CD14-positive monocyte (primary cell): ENCODE measurements at regions not wholly inside any gene's neighbourhood (a gene's known extent, or its start where the extent isn't known, plus 50 kb on each side); places are given as distances from the start of the nearest gene placed in this dataset.

ENCODE experiments used
- DNase-seq, 3 donors: peaks; one replicate each; pipeline ENCODE4 v3.0.0-alpha.2; 2011 to 2022
- H2AFZ ChIP-seq: 2 replicates; pipeline ENCODE4 v1.6.0; 2012; ENCODE audit warnings: mild to moderate bottlenecking, low read depth, low read length, inconsistent platforms; ENCODE audit not compliant: insufficient read depth, poor library complexity, severe bottlenecking
- H3K27ac ChIP-seq, 2 donors: 1 replicate in 1 of 2; 2 replicates in 1 of 2; pipeline ENCODE4 v1.5.1; 2012 to 2013; ENCODE audit warnings: low read length in 2 of 2, control low read depth in 1 of 2, inconsistent platforms in 1 of 2, low read depth in 1 of 2, mild to moderate bottlenecking in 1 of 2
- H3K27me3 ChIP-seq, 2 donors: one replicate each; pipeline versions ENCODE4 v1.6.0 to v1.6.1; 2011 to 2013; ENCODE audit warnings: low read length in 2 of 2; ENCODE audit not compliant: control insufficient read depth in 2 of 2, insufficient read depth in 2 of 2
- H3K36me3 ChIP-seq, 2 donors: replicated peaks in 1 of 2; 1 replicate in 1 of 2; 2 replicates in 1 of 2; pipeline versions ENCODE4 v1.5.1 to v1.6.1; 2012 to 2013; ENCODE audit warnings: low read length in 2 of 2, control low read depth in 1 of 2, inconsistent platforms in 1 of 2, mild to moderate bottlenecking in 1 of 2; ENCODE audit not compliant: insufficient read depth in 2 of 2, control insufficient read depth in 1 of 2
- H3K4me1 ChIP-seq, 2 donors: 1 replicate in 1 of 2; 2 replicates in 1 of 2; pipeline versions ENCODE4 v1.5.1 to v1.6.1; 2012 to 2013; ENCODE audit warnings: low read length in 2 of 2, control low read depth in 1 of 2, inconsistent platforms in 1 of 2, mild to moderate bottlenecking in 1 of 2, moderate library complexity in 1 of 2; ENCODE audit not compliant: insufficient read depth in 2 of 2, control insufficient read depth in 1 of 2
- H3K4me2 ChIP-seq: replicated peaks from 2 replicates; pipeline ENCODE3; 2012; ENCODE audit warnings: low read length, moderate library complexity, mild to moderate bottlenecking; ENCODE audit not compliant: poor library complexity, severe bottlenecking; ENCODE audit errors: extremely low read depth
- H3K4me3 ChIP-seq, 3 experiments: fragments of 200-600 bp in 1 of 3; sonication (generic) in 1 of 3; replicated peaks in 1 of 3; 1 replicate in 2 of 3; 2 replicates in 1 of 3; pipeline ENCODE4 v1.5.1; 2011 to 2013; ENCODE audit warnings: low read length in 3 of 3, mild to moderate bottlenecking in 3 of 3, control low read depth in 2 of 3, low read depth in 2 of 3, inconsistent platforms in 1 of 3, moderate library complexity in 1 of 3
- H3K79me2 ChIP-seq: 2 replicates; pipeline ENCODE4 v1.6.0; 2012; ENCODE audit warnings: mild to moderate bottlenecking, control low read depth, inconsistent platforms, low read length, moderate library complexity; ENCODE audit not compliant: insufficient read depth
- H3K9ac ChIP-seq: 2 replicates; pipeline ENCODE4 v1.6.0; 2017; ENCODE audit warnings: low read length, mild to moderate bottlenecking; ENCODE audit not compliant: insufficient read depth, poor library complexity, severe bottlenecking
- H3K9me3 ChIP-seq, 2 donors: replicated peaks in 1 of 2; 1 replicate in 1 of 2; 2 replicates in 1 of 2; pipeline versions ENCODE4 v1.5.1 to v1.6.1; 2012 to 2013; ENCODE audit warnings: low read length in 2 of 2, control low read depth in 1 of 2; ENCODE audit not compliant: control insufficient read depth in 1 of 2, insufficient read depth in 1 of 2
- H4K20me1 ChIP-seq: 2 replicates; pipeline ENCODE4 v1.6.0; 2012; ENCODE audit warnings: mild to moderate bottlenecking, low read length, control low read depth, moderate library complexity; ENCODE audit not compliant: insufficient read depth
- H3K27ac Mint-ChIP-seq, 7 donors: one replicate each; pipeline ENCODE4 v1.8.0; 2020; ENCODE audit warnings: mild to moderate bottlenecking in 7 of 7, mixed read lengths in 7 of 7, moderate library complexity in 6 of 7, inconsistent platforms in 2 of 7
- H3K27me3 Mint-ChIP-seq, 3 donors: one replicate each; pipeline ENCODE4 v1.8.0; 2021 to 2022; ENCODE audit warnings: low read depth in 3 of 3, mild to moderate bottlenecking in 3 of 3, mixed read lengths in 3 of 3, moderate library complexity in 3 of 3, inconsistent platforms in 1 of 3
- H3K36me3 Mint-ChIP-seq, 2 donors: one replicate each; pipeline ENCODE4 v1.8.0; 2020; ENCODE audit warnings: mixed read lengths in 2 of 2, inconsistent platforms in 1 of 2, mild to moderate bottlenecking in 1 of 2
- H3K4me1 Mint-ChIP-seq: one replicate; pipeline ENCODE4 v1.8.0; 2020; ENCODE audit warnings: mild to moderate bottlenecking, mixed read lengths
- H3K4me3 Mint-ChIP-seq, 2 donors: one replicate each; pipeline ENCODE4 v1.8.0; 2020; ENCODE audit warnings: mild to moderate bottlenecking in 2 of 2, mixed read lengths in 2 of 2, moderate library complexity in 1 of 2
- H3K9me3 Mint-ChIP-seq, 7 donors: one replicate each; pipeline ENCODE4 v1.8.0; 2020 to 2022; ENCODE audit warnings: mixed read lengths in 7 of 7, mild to moderate bottlenecking in 6 of 7, moderate library complexity in 6 of 7, inconsistent platforms in 2 of 7
- WGBS: methylation state at CpG from one replicate; pipeline ENCODE4 v1.1.5; 2013; ENCODE audit warnings: missing lambda C conversion rate; ENCODE audit not compliant: insufficient coverage; 5-methylcytosine and 5-hydroxymethylcytosine counted together
- intact Hi-C, 2 donors: fragments of 100-400 bp; cut with micrococcal nuclease; formaldehyde crosslinking; loops; one replicate each; pipeline versions ENCODE4 v1.15.0 to v1.15.1; 2023
- TF ChIP-seq, protein P1 (sequence below): fragments of 200-600 bp; IDR thresholded peaks from one replicate; pipeline ENCODE4 v1.8.0; 2022; ENCODE audit warnings: antibody characterized with exemption, mild to moderate bottlenecking

DNA sequence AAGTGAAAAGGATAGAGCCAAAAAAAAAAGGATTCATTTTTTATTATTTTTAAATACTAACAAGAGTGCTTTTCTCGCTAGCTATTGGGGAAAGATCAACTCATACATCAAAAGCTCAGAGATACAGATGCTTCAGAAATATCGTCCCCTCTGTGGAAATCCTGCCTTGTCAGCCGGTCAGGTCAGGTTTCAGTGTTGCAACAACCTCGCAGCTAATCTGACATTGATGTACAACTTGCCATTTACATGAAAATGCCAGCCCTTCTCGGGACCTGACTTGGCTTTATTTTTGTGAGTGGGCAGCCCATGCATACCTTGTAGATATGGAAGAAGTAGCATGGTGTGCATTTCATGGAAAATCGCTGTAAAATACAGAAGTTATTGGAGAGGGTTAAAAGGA lies 358.8 kb upstream of the ADAMTS16 start:
- intact Hi-C loops, result no loop called here
- H3K27ac Mint-ChIP-seq, result no peak overlapping the region
- Histone ChIP-seq H3K4me1 (no peaks in the 10 kb centered on the region), H3K79me2 (no peaks in the 10 kb centered on the region), H3K27me3 (no peaks in the 10 kb centered on the region), H3K4me3 (no peak overlapping the region), H2AFZ (no peak overlapping the region), H3K27ac (no peak overlapping the region), H3K36me3 (no peaks in the 10 kb centered on the region), H3K9ac (no peak overlapping the region), H3K9me3 (peaks cover 10 to 16% of the 10 kb centered on the region in 2 donors), H4K20me1 (no peaks in the 10 kb centered on the region), H3K4me2 (no peak overlapping the region)
- TF ChIP-seq, protein P1, sequence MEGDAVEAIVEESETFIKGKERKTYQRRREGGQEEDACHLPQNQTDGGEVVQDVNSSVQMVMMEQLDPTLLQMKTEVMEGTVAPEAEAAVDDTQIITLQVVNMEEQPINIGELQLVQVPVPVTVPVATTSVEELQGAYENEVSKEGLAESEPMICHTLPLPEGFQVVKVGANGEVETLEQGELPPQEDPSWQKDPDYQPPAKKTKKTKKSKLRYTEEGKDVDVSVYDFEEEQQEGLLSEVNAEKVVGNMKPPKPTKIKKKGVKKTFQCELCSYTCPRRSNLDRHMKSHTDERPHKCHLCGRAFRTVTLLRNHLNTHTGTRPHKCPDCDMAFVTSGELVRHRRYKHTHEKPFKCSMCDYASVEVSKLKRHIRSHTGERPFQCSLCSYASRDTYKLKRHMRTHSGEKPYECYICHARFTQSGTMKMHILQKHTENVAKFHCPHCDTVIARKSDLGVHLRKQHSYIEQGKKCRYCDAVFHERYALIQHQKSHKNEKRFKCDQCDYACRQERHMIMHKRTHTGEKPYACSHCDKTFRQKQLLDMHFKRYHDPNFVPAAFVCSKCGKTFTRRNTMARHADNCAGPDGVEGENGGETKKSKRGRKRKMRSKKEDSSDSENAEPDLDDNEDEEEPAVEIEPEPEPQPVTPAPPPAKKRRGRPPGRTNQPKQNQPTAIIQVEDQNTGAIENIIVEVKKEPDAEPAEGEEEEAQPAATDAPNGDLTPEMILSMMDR, result no peak
- H3K27me3 Mint-ChIP-seq, result no peaks in the 10 kb centered on the region
- DNase-seq, result no peak
- H3K4me3 Mint-ChIP-seq, result no peak overlapping the region
- WGBS, result 80% methylated on average over 2 of the region's 6 CpGs
- no peaks in the 10 kb centered on the region for H3K36me3 Mint-ChIP-seq
- no peaks in the 10 kb centered on the region for H3K4me1 Mint-ChIP-seq
- H3K9me3 Mint-ChIP-seq, result peaks cover 3 to 34% (median 6%) of the 10 kb centered on the region in 7 donors

DNA sequence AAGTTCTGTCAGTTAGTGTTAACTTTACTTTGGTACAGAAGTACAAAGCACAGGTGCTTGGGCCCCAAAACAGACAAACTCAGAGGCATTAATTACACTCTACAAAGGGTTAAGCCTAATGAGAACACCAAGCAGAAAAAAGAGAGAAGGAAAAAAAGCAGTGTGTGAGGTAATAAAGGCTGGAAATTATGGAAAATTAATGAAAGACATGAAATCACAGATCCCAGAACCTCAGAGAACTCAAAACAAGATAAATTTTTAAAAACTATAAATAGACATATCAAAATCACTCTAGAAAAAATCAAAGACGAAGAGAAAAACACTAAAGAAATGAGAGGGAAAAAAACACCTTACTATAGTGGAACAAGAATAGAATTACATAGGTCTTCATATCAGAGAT lies 354.2 kb upstream of the ADAMTS16 start:
- no peaks in the 10 kb centered on the region for H3K27me3 Mint-ChIP-seq
- WGBS, result no CpG with 5 or more reads among the region's 1 CpG
- peaks cover 0 to 23% (median 5%) of the 10 kb centered on the region in 7 donors for H3K9me3 Mint-ChIP-seq
- no peak overlapping the region for H3K9ac ChIP-seq
- peaks cover 3 to 16% of the 10 kb centered on the region in 2 donors for H3K9me3 ChIP-seq
- no peak overlapping the region for H3K27ac Mint-ChIP-seq
- DNase-seq, result no peak
- no peaks in the 10 kb centered on the region for H3K4me1 ChIP-seq
- H3K4me1 Mint-ChIP-seq, result no peaks in the 10 kb centered on the region
- H3K4me3 Mint-ChIP-seq, result no peak overlapping the region
- no peak overlapping the region for H3K4me3 ChIP-seq
- no peaks in the 10 kb centered on the region for H3K36me3 ChIP-seq
- H3K36me3 Mint-ChIP-seq, result no peaks in the 10 kb centered on the region
- TF ChIP-seq, protein P1, result no peak
- intact Hi-C loops, result no loop called here
- no peaks in the 10 kb centered on the region for H4K20me1 ChIP-seq
- no peak overlapping the region for H3K4me2 ChIP-seq
- no peak overlapping the region for H2AFZ ChIP-seq
- no peaks in the 10 kb centered on the region for H3K79me2 ChIP-seq
- no peaks in the 10 kb centered on the region for H3K27me3 ChIP-seq
- H3K27ac ChIP-seq, result no peak overlapping the region
